ENCODE measurements at regions not wholly inside any gene's neighbourhood (a gene's known extent, or its start where the extent isn't known, plus 50 kb on each side); places are given as distances from the start of the nearest gene placed in this dataset.

GRCh38 chr14:44771496-44771895 lies 190.3 kb downstream of the KLHL28 start:
- TF ChIP-seq CTCF (IDR thresholded peaks at IDR 0.05; ENCODE audit: low read length): no peak
- TF ChIP-seq EZH2phosphoT487 (IDR thresholded peaks at IDR 0.05; ENCODE audit: low read length): no peak
- TF ChIP-seq EZH2 (optimal IDR thresholded peaks at IDR 0.05; ENCODE audit: low read depth, low read length): no peak

All from MM.1S (cell line).